Activated T-helper 9 cell treated with anti-CD3 and anti-CD28 coated beads, Interleukin-2, amount 50 U/mL, for 16 hours (primary cell): ENCODE measurements at regions not wholly inside any gene's neighbourhood (a gene's known extent, or its start where the extent isn't known, plus 50 kb on each side); places are given as distances from the start of the nearest gene placed in this dataset.
"Not testable (repeated sequence)": the region's sequence is repeated elsewhere in the genome, so short reads cannot be mapped to it uniquely, and the experiment has no call there.

Experiments used
- DNase-seq: peaks from one replicate; pipeline ENCODE4 v3.0.0-alpha.2; 2020; ENCODE audit warnings: low read depth

DNA sequence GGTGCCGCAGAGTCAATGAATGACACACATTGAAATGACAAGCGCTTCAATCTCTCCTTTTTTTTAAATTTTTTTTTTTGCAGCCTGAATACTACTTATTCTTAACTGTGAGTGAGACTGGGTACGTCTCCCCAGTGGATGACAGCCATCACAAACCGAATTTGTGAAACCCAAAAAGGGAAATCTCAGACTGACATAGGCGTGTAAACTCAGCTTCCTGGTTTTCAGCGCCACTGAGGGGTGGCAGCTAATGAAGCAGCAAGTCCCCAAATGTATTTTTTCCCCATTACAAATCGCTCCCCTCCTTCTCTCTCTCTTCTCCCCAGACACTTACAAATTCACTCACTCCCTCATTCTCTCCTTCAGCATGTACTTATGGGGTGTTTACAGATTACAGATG lies 196.0 kb downstream of the MAF start:
- no peak for DNase-seq

DNA sequence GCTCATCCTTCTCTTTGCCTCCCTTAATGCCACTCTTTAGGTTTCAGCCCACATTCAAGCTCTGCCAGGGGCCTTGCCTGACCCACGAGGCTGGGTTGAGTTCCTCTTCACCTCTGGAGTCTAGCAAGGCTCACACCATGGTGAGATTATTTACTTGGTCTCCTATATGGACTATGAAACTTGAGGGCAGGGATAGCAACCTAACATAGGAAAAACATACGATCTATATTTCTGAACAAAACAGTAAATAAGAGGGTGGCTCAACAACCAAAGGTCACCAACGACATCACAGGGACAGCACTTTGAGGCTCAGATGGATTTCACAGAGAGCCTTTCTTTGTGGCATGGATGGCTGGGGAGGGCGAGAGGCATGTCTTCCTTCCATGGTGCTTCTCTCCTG lies 197.0 kb downstream of the MAF start:
- no peak for DNase-seq

DNA sequence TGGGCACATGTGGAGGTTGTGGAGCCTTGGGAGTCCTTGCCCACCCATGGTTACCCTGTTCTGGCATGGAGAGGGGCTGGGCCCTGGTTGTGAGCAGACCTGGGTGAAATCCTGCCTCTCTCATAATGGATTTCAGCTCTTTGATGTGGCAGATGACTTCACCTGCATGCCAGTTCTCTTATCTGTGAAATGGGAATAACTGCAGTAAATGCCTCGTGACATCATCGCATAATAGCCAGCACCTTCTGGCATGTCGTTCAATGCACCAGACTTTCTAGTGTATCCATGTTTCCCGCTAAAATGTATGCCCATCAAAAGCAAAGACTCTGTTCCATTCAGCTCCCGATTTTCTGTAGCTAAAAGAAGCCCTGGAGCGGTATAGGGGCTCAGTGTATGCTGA lies 197.6 kb downstream of the MAF start:
- DNase-seq, result no peak

DNA sequence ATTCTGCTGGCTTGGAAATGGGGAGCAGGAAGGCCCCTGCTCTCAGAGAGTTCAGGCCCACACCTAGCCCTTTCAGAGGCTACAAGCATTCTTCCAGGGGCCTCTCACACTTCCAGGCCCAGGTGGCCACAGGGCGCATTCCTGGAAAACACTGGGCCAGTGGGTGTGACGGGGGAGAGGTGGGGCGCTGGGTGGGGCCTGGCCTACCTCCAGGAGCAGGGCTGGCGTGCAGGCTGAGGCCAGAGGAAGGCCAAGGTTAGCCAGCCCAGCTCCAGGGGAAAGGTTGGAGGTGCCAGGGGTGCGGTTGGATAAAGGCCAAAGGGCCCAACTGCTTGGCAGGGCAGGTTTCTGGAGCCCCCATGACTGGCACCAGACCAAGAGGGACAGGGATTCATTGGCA lies 198.2 kb downstream of the MAF start:
- no peak for DNase-seq

DNA sequence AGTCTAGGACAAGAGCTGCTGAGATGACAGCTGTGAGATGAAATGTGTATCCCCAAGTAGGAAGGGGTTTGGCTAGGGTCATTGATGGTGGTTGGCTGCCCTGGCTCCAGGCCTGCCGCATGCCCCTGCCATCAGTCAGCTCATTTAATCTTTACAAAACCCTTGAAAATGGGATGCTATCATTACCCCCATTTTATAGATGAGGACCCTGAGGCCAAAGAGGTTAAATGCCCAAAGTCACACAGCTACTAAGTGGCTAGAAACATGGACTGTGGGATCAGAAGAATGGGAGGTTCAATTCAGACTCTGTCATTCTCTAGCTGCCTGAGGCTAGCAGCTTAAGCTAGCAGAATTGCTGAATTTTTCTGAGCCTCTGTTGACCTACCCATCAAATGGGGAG lies 198.8 kb downstream of the MAF start:
- no peak for DNase-seq

DNA sequence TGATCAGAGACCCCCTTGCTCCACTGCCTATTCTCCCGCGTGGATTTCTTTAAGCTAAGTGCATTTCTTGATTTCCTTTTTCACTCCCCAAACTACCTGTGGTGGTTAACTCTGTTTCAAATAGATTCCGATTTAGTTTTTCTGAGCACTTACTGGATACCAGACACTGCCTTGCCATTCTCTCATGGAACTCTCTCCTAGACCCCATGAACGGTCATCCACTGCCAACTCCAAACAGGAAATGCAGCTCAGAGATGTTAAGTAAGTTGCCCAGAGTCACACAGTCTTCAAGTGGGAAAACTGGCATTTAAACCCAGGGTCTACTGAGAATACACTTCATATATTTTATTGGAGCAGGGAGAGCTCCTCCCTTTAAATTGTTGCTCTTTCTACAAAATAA lies 199.4 kb downstream of the MAF start:
- DNase-seq, result no peak

DNA sequence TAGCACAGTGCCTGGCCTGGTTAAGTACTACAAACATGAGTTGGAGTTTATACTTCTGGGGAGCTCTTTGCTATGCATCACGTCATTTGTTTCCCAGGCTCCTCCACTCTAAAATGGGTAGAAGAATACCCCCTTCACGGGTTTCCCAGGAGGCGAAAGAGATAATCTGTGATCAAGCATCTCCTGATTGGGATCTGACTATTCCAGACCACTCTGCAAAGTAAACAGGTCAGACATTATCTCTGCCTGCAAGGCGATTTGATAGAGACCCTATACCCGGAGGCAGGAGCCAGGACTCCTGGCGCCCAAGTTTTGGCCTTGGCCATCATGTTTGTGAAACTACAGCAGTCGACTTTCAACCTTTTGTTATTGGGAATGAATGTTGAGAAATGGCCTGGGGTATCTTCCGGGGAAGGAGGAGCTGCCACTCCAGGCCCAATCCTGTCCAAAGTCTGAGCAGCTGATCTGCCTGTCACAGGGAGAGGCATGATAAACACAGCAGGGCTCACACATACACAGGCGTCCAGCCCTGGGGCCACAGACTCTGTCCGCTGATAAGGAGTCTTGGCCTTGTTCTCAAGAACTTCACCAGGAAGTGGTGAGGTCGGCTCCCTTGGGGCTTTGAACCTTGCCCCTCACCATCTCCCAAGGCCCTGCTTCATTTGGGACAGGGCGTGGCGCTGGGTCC lies 199.9 kb downstream of the MAF start:
- no peak for DNase-seq

DNA sequence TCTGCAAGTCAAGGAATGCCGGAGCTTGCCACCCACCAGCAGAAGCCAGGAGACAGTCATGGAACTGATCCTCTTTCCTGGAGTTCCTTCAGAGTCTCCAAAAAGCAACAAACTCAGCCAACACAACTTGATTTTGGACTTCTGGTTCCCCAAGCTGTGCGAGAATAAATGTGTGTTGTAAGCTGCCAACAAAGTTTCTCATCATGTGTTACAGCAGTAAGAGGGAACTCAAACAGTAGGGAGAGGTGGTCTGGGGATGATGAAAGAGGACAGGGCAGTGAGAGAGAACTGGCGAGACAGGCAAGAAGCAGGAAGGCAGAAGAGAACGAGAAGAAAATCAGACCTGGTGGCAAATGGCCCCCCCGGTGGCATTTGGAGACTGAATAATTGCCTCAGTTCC lies 204.9 kb downstream of the MAF start:
- DNase-seq, result no peak

DNA sequence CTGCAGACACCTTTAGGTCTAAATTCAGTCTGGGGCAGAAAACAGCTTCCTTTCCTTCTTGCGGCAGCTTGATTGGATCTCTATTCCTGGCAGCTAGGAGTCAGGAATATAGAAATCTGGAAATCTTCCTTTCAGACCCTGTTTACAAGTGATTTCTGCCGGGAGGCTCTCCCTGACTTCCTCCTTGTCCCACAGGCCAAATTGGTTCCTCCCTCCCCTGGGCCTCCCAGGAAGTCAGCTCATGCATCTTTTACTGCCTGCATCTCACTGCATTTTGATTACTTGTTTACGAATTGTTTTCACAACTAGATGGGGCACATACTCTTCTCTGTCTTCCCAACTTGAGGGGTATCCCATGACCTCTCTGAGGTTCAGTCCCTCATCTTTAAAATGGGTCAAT lies 206.3 kb downstream of the MAF start:
- DNase-seq, result no peak

DNA sequence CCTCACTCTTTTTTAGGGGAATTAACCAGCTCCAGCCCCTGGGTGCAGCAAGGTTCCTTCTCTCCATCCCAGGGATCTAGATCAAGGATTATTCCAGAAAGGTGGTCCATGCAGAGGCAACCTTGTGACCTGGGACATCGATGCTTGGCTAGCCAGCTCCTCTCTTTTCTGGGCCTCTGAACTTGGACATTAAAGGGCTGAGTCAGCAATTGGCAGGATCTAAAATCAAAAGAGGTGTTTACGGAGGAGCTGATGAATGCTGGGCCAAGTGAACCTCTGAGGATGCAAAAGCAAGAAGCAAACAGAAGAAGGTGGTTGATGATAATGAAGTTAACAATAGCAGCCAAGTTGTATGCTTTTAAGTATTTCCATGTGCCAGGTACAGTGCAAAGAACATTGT lies 207.0 kb downstream of the MAF start:
- no peak for DNase-seq

DNA sequence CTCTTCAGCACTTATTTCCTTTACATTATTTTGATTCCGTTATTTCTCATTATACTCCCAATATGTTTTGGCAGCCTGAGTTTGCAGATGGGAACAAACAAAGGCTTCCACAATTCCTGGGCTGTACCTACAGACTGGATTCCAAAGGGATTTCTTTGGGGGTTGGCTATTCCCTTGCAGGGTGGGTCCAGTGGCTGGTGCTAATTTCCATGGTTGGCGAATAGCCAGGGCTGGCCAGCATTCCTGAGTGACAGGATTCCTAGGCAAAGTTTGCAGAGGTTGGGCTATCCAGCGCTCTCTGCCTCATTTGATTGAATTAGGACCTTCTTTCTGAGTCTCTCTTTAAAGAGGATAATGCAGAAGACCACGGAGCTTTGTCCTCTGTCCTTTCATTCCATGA lies 207.4 kb downstream of the MAF start:
- DNase-seq, result no peak

DNA sequence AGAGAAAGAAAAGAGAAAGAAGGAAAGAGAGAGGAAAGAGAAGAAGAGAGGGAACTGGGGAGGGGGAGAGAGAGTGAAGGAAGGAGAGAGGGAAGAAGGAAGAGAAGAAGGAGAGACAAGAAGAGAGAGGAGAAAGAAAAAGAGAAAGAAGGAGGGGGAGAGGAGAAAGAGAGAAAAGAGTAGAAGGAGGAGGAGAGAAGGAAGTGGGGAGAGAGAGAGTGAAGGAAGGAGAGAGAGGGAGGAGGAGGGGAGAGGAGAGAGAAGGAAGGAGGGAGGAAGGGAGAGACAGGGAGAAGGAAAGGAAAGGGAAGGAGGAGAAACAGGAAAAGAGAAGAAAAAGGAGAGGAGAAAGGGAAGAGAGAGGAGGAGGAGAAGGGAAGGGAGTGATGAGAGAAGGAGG lies 208.5 kb downstream of the MAF start:
- no peak for DNase-seq

DNA sequence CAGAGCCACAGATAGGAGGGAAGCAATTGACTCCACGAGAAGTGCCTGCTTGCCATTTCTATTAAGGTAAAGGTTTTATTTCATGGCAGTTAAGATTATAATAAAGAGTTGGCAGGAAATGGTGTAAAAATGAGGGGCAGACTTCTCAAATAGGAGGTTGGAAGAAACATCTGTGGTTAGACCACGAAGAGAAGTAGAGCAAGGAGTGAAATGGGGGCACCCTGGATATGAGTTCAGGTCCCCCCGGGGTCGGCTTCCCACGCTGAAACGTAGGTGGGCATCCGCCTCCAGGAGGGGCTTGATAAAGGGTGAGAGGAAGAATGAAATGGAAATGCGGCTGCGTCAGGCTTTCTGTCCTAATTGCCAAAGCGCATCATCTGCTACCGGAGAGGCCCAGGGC lies 209.1 kb downstream of the MAF start:
- no peak for DNase-seq

DNA sequence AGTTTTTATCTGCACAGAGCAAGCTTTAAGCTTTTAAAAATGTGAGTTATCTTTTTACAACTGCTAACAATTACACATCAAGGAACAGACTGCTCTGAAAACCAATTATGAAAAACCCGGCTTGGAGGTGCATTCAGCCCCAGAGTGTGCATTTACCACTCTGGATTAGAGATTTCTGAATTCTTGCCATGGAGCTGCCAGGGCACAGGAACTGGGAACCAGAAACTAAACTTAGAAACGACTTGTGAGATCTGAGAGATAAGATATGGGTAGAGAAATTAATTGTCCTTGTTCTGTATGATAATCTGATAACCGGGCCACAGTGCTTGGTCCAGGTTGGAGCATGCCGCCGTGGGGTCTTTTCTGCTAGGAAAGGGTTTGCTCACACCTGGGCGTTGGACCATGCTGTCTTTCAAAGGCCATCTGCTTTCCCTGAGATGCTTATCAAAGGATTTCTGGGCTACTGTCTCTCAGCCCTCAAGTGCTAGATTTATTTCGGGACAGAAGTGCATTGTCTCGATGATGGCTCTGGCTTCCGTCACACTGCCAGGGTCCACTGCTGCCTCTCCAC lies 210.0 kb downstream of the MAF start:
- DNase-seq, result no peak

DNA sequence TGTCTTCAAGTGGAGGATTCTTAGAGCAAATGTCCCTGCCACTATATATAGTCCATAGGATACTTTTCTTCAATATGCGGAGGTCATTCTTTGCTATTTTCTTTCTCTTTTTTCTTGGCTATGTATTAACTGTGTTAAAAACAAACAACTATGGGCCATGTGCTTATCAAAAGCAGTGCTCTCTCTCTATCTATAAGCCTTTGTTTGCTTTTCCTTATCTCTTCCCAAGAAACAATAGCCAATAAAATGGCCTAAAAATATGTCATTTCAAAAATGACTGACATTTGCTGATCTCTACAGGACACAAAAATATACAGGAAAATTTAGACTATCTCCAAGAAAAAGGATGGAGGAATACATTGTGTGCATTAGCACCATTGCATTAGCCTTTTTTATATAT lies 212.1 kb downstream of the MAF start:
- DNase-seq, result no peak

DNA sequence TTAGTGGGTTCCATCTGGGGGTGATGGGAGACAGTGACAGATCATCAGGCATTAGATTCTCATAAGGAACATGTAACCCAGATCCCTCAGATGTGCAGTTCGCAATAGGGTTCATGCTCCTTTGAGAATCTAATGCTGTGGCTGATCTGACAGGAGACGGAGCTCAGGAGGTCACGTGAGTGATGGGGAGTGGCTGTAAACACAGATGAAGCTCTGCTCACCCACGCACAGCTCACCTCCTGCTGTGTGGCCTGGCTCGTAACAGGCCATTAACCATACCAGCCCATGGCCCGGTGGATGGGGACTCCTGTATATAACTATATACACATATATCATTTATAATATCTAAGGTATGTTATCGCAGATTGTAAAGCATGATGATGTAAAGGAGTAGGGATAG lies 214.2 kb downstream of the MAF start:
- no peak for DNase-seq

DNA sequence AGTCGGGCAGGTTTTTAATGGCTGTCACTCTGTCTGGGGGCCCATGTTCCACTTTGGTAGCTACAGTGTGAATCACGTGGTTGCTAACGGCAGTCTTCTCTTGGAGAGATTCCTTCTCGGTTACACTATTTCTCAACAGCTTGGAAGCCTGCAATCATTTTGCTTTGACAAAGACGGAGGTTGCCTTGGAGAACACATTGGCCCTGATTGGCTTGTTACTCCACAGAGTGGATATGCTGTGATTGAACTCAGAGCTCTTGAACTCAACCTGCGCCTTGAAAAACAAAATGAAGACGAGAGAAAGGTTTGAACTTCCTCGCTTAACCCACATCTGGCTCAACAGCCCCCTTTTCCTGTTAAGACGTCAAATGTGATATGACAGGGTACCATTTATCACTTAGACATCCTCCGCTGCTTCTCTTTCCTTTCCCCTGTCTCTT lies 218.9 kb downstream of the MAF start:
- no peak for DNase-seq

DNA sequence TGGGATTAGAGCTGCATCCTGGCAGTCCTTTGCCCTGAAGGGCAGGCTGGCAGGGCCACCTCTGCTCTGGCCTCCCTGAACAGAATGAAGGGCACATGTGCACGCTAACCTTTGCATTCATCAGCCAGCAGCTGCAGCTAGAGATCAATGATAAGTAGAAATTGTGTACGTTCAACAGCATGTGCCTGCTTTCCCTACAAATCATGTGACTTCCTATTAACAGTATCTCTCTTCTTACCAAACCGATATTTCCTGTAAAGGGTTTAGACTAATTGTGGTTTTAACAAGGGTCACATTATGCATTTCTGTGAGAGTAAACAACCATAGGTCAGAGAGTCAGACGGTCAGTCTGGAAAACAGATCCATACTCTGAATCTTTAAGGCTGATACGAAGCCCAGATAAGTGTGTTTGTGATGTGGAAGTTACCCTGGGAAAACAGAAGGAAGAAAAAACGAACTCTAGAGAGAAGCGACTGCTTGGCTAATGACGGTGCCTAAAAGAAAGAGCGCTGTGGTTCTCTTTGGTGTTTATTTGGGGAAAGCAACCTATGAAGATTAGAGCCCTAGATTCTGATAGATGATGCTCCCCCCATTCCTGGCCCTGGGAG lies 219.4 kb downstream of the MAF start:
- no peak for DNase-seq

DNA sequence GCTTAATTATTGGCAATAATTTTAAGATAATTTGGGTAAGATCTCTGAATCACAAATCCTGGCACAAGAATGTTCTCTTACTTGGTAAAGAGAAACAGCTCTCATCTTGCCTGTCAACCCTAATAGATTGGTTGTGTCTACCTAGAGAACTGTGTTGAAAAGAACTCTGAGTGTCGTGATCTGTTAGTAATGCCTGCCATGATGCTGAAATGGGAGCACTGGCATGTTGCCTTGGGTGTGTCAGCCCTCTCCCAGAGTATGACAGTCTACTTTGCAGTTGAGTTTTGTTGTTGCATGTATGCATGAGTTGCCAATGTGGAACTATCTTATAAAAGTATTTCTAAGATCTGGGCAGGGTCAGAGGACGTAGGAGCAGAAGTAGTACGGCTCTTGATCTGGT lies 221.4 kb downstream of the MAF start:
- DNase-seq, result no peak

DNA sequence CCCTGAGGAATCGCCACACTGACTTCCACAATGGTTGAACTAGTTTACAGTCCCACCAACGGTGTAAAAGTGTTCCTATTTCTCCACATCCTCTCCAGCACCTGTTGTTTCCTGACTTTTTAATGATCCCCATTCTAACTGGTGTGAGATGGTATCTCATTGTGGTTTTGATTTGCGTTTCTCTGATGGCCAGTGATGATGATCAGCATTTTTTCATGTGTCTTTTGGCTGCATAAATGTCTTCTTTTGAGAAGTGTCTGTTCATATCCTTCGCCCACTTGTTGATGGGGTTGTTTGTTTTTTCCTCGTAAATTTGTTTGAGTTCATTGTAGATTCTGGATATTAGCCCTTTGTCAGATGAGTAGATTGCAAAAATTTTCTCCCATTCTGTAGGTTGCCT lies 223.5 kb downstream of the MAF start:
- not testable (repeated sequence) for DNase-seq

DNA sequence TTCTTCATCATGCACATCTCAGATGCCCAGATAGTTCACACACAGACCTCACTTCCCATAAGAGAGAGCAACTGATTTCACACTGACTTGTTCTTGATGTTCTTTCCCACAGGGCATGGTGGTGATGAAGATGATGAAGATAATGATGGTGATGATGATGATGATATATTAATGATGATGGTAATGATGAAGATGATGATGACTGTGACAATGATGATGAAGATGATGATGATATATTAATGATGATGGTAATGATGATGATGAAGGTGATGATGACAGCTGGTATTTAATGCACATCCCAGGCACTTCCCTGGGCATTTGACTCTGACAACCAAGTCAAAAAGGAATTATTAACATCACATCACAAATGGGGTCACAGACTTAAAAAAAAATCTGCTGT lies 225.2 kb downstream of the MAF start:
- no peak for DNase-seq

DNA sequence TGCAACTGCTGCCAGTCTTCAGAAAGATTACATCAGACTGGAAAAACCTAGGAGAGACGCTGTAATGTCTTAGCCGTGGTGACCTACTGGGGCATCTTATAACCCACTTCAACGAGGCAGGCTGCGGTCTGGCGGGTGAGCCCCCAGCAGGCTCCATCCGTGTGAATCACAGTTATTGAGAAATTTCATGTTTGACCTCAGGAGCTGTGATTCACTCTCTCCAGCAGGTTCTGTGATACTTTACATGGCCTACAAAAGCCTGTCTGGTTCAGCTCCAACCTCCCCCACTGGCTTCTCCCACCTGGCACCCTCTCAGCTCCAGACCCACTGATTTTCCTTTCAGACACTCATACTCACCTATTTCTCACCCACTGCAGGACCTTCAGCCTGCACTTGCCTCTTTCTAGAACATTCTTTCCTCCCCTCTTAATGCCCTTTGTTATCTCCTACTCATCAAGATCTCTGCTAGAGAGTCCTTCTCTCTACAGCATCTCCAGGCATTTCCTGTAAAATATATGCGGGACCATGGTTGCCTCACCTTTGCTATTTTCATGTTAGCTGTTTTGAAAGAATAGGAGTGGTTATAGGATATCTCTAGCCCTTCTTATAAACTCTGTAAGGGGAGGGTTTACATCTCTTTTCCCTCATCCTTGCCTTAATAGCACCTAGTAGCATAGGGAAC lies 227.9 kb downstream of the MAF start:
- peak; percentile 36 for DNase-seq

DNA sequence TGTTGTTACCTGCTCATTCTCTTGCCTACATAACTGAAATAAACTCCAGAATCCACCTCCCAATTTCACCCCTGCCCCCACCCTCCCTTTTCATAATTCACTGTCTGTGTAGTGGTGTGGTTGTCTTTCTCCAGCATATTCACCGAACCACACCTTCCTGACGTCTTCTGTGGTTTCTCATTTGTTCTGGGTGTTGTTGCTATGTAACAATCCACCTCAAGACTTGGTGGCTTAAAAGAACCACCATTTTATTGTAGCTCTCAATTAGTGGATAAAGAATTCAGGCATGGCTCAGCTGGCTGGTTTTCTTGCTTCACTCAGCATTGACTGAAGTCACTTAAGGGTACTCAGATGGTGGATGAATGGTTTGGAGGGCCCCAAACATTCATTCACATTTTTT lies 229.8 kb downstream of the MAF start:
- no peak for DNase-seq
